ENCODE measurements at regions not wholly inside any gene's neighbourhood (a gene's known extent, or its start where the extent isn't known, plus 50 kb on each side); places are given as distances from the start of the nearest gene placed in this dataset.

GRCh38 chr5:158119961-158120723, 261.2 kb upstream of the CLINT1 start:
- Mint-ChIP-seq H3K27me3 (peaks cover 19% of the 10 kb centered on the region), H3K36me3 (ENCODE audit: insufficient read depth) (no peaks in the 10 kb centered on the region), H3K4me1 (ENCODE audit: low read depth) (peaks cover 9% of the 10 kb centered on the region), H3K27ac (no peak overlapping the region), H3K4me3 (ENCODE audit: low read depth) (no peak overlapping the region), H3K9me3 (ENCODE audit: low read depth) (no peaks in the 10 kb centered on the region)
- no peak for TF ChIP-seq CTCF (IDR thresholded peaks at IDR 0.05; ENCODE audit: unreplicated experiment)
- DNase-seq (ENCODE audit: low spot score, unreplicated experiment): no peak

GRCh38 chr5:158117467-158118160, 258.7 kb upstream of the CLINT1 start:
- Mint-ChIP-seq H3K27me3 (peaks cover 13% of the 10 kb centered on the region), H3K4me1 (ENCODE audit: low read depth) (peaks cover 14% of the 10 kb centered on the region), H3K9me3 (ENCODE audit: low read depth) (no peaks in the 10 kb centered on the region), H3K27ac (no peak overlapping the region), H3K4me3 (ENCODE audit: low read depth) (no peak overlapping the region), H3K36me3 (ENCODE audit: insufficient read depth) (no peaks in the 10 kb centered on the region)
- DNase-seq (ENCODE audit: low spot score, unreplicated experiment): no peak
- TF ChIP-seq CTCF (IDR thresholded peaks at IDR 0.05; ENCODE audit: unreplicated experiment): no peak

- Mint-ChIP-seq H3K27ac (no peak overlapping the region), H3K4me1 (ENCODE audit: low read depth) (peaks cover 17% of the 10 kb centered on the region), H3K9me3 (ENCODE audit: low read depth) (no peaks in the 10 kb centered on the region), H3K4me3 (ENCODE audit: low read depth) (no peak overlapping the region), H3K27me3 (peaks cover 13% of the 10 kb centered on the region), H3K36me3 (ENCODE audit: insufficient read depth) (no peaks in the 10 kb centered on the region)
- DNase-seq (ENCODE audit: low spot score, unreplicated experiment): no peak
- TF ChIP-seq CTCF (IDR thresholded peaks at IDR 0.05; ENCODE audit: unreplicated experiment): no peak
Observed at GRCh38 chr5:158116965-158117364, 258.0 kb upstream of the CLINT1 start.

GRCh38 chr5:158115468-158115867, 256.5 kb upstream of the CLINT1 start:
- Mint-ChIP-seq H3K9me3 (ENCODE audit: low read depth) (no peaks in the 10 kb centered on the region), H3K27me3 (peaks cover 10% of the 10 kb centered on the region), H3K27ac (no peak overlapping the region), H3K4me1 (ENCODE audit: low read depth) (peaks cover 15% of the 10 kb centered on the region), H3K4me3 (ENCODE audit: low read depth) (no peak overlapping the region), H3K36me3 (ENCODE audit: insufficient read depth) (no peaks in the 10 kb centered on the region)
- no peak for TF ChIP-seq CTCF (IDR thresholded peaks at IDR 0.05; ENCODE audit: unreplicated experiment)
- DNase-seq (ENCODE audit: low spot score, unreplicated experiment): no peak

GRCh38 chr5:158108177-158108576, 249.2 kb upstream of the CLINT1 start:
- no peaks in the 10 kb centered on the region for H3K36me3 Mint-ChIP-seq (ENCODE audit: insufficient read depth)
- TF ChIP-seq CTCF (IDR thresholded peaks at IDR 0.05; ENCODE audit: unreplicated experiment): no peak
- H3K27me3 Mint-ChIP-seq: peaks cover 3% of the 10 kb centered on the region
- no peak for DNase-seq (ENCODE audit: low spot score, unreplicated experiment)
- H3K4me1 Mint-ChIP-seq (ENCODE audit: low read depth): peaks cover 24% of the 10 kb centered on the region
- no peak overlapping the region for H3K27ac Mint-ChIP-seq
- no peaks in the 10 kb centered on the region for H3K9me3 Mint-ChIP-seq (ENCODE audit: low read depth)
- H3K4me3 Mint-ChIP-seq (ENCODE audit: low read depth): no peak overlapping the region
